Brain microvascular endothelial cell (primary cell): ENCODE measurements at regions not wholly inside any gene's neighbourhood (a gene's known extent, or its start where the extent isn't known, plus 50 kb on each side); places are given as distances from the start of the nearest gene placed in this dataset.
"Not testable (repeated sequence)": the region's sequence is repeated elsewhere in the genome, so short reads cannot be mapped to it uniquely, and the experiment has no call there.

Experiments used
- DNase-seq: peaks from one replicate; pipeline ENCODE4 v3.0.0-alpha.2; 2020
- H3K27ac ChIP-seq: fragments of 250-450 bp; sonication (Bioruptor Pico); 2 replicates; pipeline ENCODE4 v1.5.1; 2020; ENCODE audit warnings: mild to moderate bottlenecking, moderate library complexity
- H3K27me3 ChIP-seq: fragments of 250-450 bp; sonication (Bioruptor Pico); replicated peaks from 2 replicates; pipeline ENCODE4 v1.5.1; 2020; ENCODE audit warnings: mild to moderate bottlenecking
- H3K36me3 ChIP-seq: fragments of 250-450 bp; sonication (Bioruptor Pico); replicated peaks from 2 replicates; pipeline ENCODE4 v1.5.1; 2020; ENCODE audit warnings: mild to moderate bottlenecking
- H3K4me3 ChIP-seq: 2 replicates; pipeline ENCODE4 v1.5.1; 2011; ENCODE audit warnings: low read depth, mild to moderate bottlenecking, control low read depth, low read length, moderate library complexity
- in situ Hi-C: cut with HindIII; loops from 2 replicates; pipeline ENCODE4 v1.10.0; 2017; ENCODE audit warnings: low sequenced_read_pairs, low pct_ligation_motif_present

DNA sequence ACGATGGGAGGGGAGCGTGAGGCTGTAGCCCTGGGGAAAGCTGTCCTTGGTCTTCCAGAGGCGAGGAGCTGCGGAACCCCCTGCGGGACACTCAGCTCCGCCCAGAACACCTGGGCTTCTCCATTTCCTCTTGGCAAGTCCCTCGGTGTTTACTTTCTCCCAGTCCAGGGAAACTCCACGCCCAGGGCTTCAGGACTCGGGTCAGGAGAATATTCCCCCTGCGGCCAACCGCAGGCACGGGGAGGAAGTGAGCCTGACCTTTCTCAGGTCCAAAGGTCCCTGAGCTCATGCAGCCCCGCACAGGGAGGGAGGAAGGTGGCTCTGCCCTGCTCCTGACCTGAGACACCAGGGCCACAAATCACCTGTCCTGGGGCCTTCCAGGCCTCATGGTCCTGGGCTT, 5435.9 kb upstream of the TPTE start:
- H3K36me3 ChIP-seq, H3K27me3 ChIP-seq, DNase-seq, H3K4me3 ChIP-seq, in situ Hi-C loops, H3K27ac ChIP-seq: not testable (repeated sequence)

DNA sequence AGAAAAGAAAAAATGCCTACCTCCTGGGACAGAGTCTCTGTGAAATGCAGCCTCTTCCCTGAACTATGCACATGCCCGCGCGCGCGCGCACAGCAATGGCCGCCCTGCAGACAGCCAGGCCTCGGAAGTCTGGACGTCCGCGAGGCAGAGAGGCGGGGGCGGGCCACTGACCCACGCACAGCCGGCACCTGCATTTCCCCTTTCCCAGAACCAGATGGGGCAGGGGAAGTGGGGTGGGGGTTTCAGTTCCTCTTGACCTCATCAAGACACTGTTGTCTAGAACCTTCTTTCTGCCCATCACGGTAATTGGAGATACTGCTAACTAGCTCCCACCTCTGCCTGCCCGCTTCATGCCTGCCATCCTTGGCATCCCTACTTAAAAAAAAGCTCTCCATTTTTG, 5435.0 kb upstream of the TPTE start:
- H3K36me3 ChIP-seq, H3K27ac ChIP-seq, in situ Hi-C loops, DNase-seq, H3K4me3 ChIP-seq, H3K27me3 ChIP-seq: not testable (repeated sequence)

DNA sequence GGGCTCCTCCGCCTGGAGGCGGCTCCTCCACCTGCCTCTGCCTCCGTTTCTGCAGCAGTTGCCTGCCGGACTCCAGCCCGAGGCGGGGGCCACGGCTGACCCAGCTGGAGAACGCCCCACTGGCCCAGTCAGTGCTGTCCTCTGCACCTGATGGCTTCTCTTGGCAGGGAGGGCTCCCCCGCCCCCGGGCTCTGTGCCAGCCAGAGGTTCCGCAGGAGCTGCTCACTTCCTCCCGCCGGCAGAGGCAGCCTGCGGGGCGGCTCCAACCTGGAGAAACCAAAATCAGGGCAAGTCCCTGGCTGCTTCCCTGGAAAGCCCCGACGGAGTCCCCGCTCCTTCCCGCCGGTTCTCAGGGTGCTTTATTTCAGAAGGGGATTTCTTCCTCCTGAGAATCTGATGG, 5432.6 kb upstream of the TPTE start:
- DNase-seq, H3K36me3 ChIP-seq, H3K27ac ChIP-seq, H3K4me3 ChIP-seq, H3K27me3 ChIP-seq, in situ Hi-C loops: not testable (repeated sequence)

DNA sequence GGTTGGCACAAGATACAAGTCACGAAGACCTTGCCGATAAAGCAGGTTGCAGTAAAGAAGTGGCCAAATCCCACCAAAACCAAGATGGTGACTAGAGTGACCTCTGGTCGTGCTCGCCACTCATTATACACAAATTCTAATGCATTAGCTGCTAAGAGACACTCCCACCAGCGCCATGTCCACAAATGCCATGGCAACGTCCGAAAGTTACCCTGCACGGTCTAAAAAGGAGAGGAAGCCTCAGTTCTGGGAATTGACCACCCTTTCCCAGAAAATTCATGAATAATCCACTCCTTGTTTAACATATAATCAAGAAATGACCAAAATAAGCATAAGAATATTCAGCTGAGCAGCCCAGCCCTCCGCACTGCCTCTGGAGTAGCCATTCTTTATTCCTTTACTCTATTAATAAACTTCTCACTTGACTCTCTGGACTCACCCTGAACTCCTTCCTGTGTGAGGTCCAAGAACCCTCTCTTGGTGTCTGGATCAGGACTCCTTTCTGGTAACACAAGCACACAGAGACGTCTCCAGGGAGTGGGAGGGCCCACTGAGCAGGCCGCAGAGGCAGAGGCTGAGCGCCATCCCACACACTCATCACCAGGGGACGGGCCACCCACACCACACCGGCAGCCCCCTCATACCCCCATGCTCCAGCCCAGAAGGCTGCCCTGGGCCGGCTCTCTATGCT, 5431.8 kb upstream of the TPTE start:
- H3K4me3 ChIP-seq, H3K36me3 ChIP-seq, in situ Hi-C loops, H3K27me3 ChIP-seq, H3K27ac ChIP-seq, DNase-seq: not testable (repeated sequence)

DNA sequence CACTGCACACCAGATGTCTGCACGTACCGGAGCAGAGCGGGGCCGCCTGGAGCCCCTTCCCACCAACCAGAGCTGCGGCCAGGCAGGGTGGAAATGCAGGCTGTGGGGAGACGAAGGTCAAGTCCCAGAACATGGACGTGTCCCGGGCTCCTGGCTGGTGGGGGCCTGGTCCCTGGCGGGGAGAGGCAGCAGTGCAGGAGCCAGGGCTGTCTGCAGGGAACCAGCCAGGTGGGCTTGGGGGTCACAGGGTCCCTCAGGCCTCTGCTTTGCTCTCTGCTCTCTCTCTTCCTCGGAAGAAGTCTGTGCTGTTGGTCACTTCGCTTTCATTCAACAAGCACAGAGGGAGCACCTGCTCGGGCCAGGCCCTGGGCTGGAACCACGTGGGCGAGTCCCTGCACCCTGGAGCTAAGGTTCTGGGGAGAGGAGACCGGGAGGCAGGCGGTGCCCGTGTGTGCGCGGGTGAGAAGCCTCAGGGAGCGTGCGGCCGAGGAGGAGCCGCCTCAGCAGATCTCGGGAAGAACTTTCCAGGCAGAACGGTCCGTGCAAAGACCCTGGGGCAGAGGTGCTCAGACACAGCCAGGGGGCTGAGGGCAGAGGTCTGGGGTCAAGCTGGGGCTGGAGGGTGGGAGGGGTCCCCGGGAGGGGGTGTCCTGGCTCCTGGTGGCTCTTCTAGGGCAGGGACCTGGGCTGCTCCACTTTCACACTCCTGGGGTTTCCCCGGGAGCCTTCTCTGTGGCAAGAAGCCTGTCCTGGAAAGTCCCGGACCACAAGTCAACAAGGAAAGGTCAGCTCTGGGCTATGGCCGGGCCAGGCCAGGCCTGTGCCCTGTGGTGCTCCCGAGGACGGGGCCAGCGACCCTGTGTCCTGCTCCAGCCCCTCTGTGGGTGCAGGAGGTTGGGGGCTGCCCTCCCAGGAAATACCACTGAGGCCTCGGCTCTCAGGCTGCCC, 5431.0 kb upstream of the TPTE start:
- H3K4me3 ChIP-seq, H3K27ac ChIP-seq, in situ Hi-C loops, H3K27me3 ChIP-seq, DNase-seq, H3K36me3 ChIP-seq: not testable (repeated sequence)

DNA sequence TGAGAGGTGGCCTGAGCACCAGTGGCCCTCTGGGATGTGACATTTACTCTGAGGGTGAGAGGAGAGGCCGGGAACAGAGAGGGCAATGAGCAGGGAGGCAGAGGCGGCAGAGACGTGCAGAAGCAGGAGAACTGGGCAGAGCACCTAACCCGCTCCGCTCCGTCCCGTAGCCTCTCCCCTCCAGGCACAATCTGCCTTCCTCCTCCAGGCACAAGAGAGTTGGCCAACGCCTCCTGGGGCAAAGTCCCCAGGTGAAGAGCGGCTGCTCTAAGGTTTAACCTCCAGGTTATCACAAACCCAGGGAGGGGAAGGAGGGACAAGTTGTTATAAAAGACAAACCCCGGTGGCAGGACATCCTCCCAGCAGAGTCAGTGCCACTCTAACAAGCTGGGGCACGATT, 5430.1 kb upstream of the TPTE start:
- H3K27ac ChIP-seq, H3K4me3 ChIP-seq, H3K27me3 ChIP-seq, H3K36me3 ChIP-seq, DNase-seq, in situ Hi-C loops: not testable (repeated sequence)

DNA sequence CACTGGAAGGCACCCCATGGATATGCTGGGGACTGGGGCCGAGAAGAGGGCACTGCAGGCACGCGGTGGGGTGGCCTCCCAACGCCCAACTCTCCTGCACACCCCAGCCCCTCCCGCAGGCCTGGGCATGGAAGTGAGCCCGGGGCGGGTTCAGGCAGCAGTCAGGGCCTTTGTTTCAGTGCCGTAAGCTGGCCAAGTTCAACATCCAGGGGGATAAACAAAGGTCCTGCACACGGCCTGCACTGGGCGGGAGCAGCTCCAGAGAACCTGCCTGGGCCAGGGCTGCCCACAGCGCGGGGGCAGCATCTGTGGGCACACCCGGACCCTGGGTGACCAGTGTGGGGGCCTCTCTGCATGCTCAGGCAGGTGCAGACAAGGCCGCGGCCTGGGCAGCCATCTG, 5425.8 kb upstream of the TPTE start:
- H3K4me3 ChIP-seq, H3K27ac ChIP-seq, H3K27me3 ChIP-seq, DNase-seq, H3K36me3 ChIP-seq, in situ Hi-C loops: not testable (repeated sequence)

DNA sequence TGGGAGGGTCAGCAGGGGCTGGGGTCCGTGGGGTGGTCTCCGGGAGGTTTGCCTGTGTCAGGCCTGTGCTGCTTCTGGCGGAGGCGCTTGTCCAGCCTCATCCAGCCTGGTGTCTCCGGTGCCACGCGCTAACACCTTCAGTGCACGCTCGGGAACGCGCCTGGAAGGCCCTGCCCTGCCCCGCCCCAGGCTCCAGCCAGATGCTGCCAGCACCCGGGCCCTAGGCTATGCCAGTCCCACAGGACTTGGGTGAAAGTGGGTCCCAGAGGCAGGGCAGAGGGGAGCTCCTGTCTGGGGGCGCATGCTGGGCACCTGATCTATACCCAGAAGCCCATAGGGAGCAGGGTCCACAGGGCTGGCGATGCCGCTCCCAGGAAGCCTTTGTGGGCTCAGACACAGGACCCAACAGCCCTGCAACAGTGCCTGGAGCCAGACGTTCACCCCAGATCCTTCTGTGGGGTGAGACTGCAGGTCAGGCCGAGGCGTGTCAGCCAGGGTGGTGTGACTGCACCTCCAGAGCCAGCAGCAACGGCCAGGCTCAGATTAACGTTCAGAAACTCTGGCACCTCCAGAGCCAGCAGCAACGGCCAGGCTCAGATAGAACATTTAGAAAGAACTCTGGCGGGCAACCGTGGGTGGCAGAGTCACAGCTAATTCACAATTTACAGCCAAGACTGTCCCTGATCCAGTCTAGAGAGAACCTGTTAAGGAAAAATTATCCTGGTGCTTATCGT, 5423.2 kb upstream of the TPTE start:
- DNase-seq, H3K27me3 ChIP-seq, H3K27ac ChIP-seq, in situ Hi-C loops, H3K4me3 ChIP-seq, H3K36me3 ChIP-seq: not testable (repeated sequence)

DNA sequence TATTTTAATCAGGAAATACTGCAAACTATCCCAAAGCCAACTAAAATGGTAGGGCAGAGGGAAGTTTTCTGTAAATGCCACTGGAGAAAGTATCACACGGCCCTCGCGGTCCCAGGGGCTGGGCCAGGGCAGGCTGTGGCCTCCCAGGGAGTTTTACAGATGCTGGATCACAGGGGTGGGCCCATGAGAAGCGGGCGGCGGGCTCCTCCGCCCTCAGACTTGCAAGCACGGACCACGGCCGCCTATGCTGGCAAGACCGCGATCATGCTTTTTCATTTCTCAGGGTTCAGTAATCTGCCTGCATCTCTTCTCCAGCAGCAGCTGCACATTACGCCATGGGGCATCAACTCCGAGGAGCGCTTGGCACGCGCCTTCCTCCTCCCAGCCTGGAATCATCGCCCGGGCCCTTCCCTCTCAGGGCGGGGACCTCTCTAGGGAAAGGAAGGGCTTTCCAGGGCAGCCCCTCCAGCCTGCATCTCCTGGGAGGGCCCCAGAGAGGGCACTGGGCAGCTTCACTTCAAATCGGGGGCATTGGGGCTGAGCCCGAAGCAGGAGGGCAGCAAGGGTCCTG, 5420.7 kb upstream of the TPTE start:
- DNase-seq, result not testable (repeated sequence)

DNA sequence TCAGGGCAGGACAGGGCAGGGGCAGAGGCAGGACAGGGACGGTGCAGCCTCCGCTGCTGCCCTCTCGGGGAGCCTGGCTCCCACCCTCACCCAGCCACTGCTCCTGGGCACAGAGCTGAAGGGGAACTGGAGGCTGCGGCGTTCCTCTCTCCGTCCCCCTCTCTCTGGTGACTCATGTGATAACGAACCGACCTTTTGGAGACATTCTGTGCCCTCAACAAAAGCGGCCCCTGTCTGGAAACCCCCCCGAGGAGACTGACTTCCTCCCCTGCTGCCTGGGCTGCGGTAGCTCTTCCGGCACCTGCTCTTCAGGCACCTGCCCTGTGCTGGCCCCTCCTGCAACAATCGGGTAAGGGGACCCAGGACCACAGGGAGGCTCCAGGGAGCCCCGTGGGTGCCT, 5419.6 kb upstream of the TPTE start:
- H3K4me3 ChIP-seq, H3K27me3 ChIP-seq, H3K27ac ChIP-seq, DNase-seq, in situ Hi-C loops, H3K36me3 ChIP-seq: not testable (repeated sequence)

More for the DNA sequence above, 5420.7 kb upstream of the TPTE start:
- H3K27me3 ChIP-seq, H3K36me3 ChIP-seq, H3K4me3 ChIP-seq, in situ Hi-C loops, H3K27ac ChIP-seq: not testable (repeated sequence)

DNA sequence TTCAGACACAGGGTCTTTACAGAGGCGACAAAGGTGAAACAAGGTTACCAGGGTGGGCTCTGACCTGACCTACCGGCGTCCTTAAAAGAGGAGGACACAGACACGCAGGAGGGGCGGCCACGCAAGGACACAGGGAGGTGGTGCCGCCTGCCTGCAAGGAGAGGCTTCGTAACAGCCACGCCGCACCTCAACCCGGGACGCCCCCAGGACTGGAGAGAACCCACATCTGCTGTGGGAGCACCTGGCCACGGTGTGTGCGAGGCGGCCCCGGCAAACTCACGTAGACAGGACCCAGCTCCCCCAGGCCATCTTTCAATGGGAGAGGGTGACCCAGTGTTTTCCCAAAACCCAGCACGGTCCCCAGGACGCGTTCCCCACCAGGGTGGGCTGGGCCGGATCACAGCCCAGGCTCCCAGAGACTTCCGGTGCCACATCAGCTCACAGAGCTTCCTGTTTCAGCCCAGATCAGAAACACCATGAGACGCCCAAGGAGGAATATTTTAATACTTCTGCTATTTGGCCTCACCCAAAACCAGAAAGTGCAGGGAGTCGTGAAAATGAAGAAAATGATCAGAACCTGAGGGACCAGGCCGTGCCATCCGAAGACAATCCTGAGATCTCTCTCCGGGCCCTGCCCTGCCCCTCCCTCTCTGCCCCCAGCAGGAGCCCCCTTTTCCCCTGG, 5417.4 kb upstream of the TPTE start:
- DNase-seq, H3K27me3 ChIP-seq, in situ Hi-C loops, H3K36me3 ChIP-seq, H3K27ac ChIP-seq, H3K4me3 ChIP-seq: not testable (repeated sequence)

DNA sequence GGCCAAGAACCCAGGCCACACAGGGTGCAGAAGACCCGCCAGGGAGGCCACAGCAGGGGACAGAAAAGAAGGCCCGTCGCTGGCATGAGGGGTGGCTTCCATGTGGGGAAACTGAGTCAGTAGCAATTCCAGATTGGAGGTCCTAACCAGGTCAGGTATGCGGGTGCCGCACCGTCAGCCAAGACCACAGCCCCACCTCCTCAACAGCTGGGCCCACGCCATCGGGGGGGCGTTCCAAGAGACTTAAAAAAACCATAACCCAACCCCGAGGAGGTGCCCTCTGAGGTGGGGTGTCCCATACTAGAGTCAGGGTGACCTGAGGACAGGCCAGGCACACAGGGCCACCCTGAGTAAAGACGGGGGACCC, 5416.8 kb upstream of the TPTE start:
- H3K36me3 ChIP-seq, DNase-seq, in situ Hi-C loops, H3K27ac ChIP-seq, H3K4me3 ChIP-seq, H3K27me3 ChIP-seq: not testable (repeated sequence)

DNA sequence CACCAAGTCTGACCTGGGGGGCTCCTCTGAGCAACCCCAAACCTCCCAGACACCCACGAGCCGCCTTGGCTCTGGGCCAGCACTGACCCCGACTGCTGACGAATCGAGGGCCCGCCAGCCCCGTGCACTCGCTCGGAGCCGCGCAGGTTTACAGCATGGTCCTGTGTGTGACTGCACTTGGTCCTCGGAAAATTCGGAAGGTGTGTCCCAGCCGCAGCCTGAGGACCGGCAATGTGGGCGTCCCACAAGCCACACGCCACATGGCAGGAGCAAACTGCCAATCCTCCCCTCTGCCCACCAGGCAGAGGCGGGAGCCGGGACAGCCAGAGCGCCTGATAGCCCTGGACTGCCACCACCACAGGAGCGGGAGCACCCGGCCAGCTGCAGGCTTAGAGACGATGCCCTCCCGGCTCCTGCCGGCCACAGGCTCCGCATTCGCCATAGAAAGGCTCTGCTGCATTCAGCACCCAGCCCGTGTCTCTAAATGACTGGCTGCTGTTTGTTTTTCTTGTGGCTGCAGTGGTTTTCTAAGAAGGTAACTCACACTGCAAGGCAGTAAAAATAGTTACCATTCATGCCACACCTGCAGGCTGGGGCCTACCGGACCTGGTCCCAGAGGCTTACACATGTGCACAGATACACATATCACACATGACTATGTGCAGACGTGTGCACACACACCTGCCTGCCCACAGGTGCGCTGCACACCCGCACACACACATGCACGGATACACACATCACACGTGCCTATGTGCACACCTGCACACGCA, 5415.3 kb upstream of the TPTE start:
- in situ Hi-C loops, DNase-seq, H3K36me3 ChIP-seq, H3K27ac ChIP-seq, H3K4me3 ChIP-seq, H3K27me3 ChIP-seq: not testable (repeated sequence)
